ENCODE measurements at regions not wholly inside any gene's neighbourhood (a gene's known extent, or its start where the extent isn't known, plus 50 kb on each side); places are given as distances from the start of the nearest gene placed in this dataset.

GRCh38 chr6:168248148-168248620 lies 71.4 kb downstream of the DACT2 start:
- DNase-seq, result no peak
- TF ChIP-seq EZH2 (IDR thresholded peaks at IDR 0.05; ENCODE audit: borderline replicate concordance, insufficient read depth, low read depth, low read length, poor library complexity, severe bottlenecking), result no peak
- TF ChIP-seq, protein P1, sequence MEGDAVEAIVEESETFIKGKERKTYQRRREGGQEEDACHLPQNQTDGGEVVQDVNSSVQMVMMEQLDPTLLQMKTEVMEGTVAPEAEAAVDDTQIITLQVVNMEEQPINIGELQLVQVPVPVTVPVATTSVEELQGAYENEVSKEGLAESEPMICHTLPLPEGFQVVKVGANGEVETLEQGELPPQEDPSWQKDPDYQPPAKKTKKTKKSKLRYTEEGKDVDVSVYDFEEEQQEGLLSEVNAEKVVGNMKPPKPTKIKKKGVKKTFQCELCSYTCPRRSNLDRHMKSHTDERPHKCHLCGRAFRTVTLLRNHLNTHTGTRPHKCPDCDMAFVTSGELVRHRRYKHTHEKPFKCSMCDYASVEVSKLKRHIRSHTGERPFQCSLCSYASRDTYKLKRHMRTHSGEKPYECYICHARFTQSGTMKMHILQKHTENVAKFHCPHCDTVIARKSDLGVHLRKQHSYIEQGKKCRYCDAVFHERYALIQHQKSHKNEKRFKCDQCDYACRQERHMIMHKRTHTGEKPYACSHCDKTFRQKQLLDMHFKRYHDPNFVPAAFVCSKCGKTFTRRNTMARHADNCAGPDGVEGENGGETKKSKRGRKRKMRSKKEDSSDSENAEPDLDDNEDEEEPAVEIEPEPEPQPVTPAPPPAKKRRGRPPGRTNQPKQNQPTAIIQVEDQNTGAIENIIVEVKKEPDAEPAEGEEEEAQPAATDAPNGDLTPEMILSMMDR (IDR thresholded peaks at IDR 0.05), result no peak
- CTCF ChIA-PET, result no interaction called here

GRCh38 chr6:168247443-168248147 lies 72.0 kb downstream of the DACT2 start:
- no peak overlapping the region for H3K4me3 ChIP-seq (ENCODE audit: control extremely low read depth in 1 of 5, extremely low read depth in 1 of 5, insufficient read depth in 1 of 5, low read depth in 2 of 5, low read length in 4 of 5)
- POLR2A ChIA-PET, result no interaction called here
- H3K27me3 Mint-ChIP-seq, result no peaks in the 10 kb centered on the region
- H4K20me1 ChIP-seq (ENCODE audit: control insufficient read depth, insufficient read depth, low read length, poor library complexity, severe bottlenecking), result no peaks in the 10 kb centered on the region
- H3K4me1 Mint-ChIP-seq, result no peaks in the 10 kb centered on the region
- CTCF ChIA-PET, result no interaction called here
- no peak overlapping the region for H3K27ac ChIP-seq (ENCODE audit: low read length in 2 of 2)
- H3K9me3 Mint-ChIP-seq (ENCODE audit: insufficient read depth), result no peaks in the 10 kb centered on the region
- WGBS (ENCODE audit: insufficient coverage), result 75% methylated on average over 12 of the region's 16 CpGs
- H3K27me3 ChIP-seq (replicated peaks in 1 of 4; ENCODE audit: control extremely low read depth in 1 of 4, control insufficient read depth in 3 of 4, insufficient read depth in 4 of 4, low read length in 3 of 4), result no peaks in the 10 kb centered on the region
- H3K4me2 ChIP-seq (replicated peaks; ENCODE audit: low read depth, low read length, poor library complexity, severe bottlenecking), result no peak overlapping the region
- no peaks in the 10 kb centered on the region for H3K36me3 ChIP-seq (replicated peaks in 1 of 2; ENCODE audit: control extremely low read depth in 1 of 2, control insufficient read depth in 1 of 2, extremely low read depth in 1 of 2, insufficient read depth in 2 of 2, low read length in 1 of 2)
- no peaks in the 10 kb centered on the region for H3K79me2 ChIP-seq (ENCODE audit: control insufficient read depth, insufficient read depth, low read length)
- no peak overlapping the region for H3K9ac ChIP-seq (ENCODE audit: low read length)
- H3K4me1 ChIP-seq (ENCODE audit: control insufficient read depth in 2 of 2, insufficient read depth in 2 of 2, low read length in 2 of 2), result no peaks in the 10 kb centered on the region
- TF ChIP-seq, protein P1 (IDR thresholded peaks at IDR 0.05), result no peak
- TF ChIP-seq EZH2 (IDR thresholded peaks at IDR 0.05; ENCODE audit: borderline replicate concordance, insufficient read depth, low read depth, low read length, poor library complexity, severe bottlenecking), result no peak
- H3K4me3 Mint-ChIP-seq, result no peak overlapping the region
- H2AFZ ChIP-seq (ENCODE audit: insufficient read depth, low read depth, low read length, poor library complexity, severe bottlenecking), result no peak overlapping the region
- DNase-seq, result no peak
- H3K27ac Mint-ChIP-seq, result no peak overlapping the region
- no peak for ATAC-seq (ENCODE audit: low read depth)
- intact Hi-C loops (cut with micrococcal nuclease), result no loop called here
- no peaks in the 10 kb centered on the region for H3K9me3 ChIP-seq (ENCODE audit: control extremely low read depth in 1 of 3, control insufficient read depth in 2 of 3, insufficient read depth in 1 of 3, low read length in 2 of 3)

More at GRCh38 chr6:168248148-168248620, 71.4 kb downstream of the DACT2 start:
- intact Hi-C loops (cut with micrococcal nuclease), result no loop called here
- Histone ChIP-seq H3K4me3 (ENCODE audit: control extremely low read depth in 1 of 5, extremely low read depth in 1 of 5, insufficient read depth in 1 of 5, low read depth in 2 of 5, low read length in 4 of 5) (no peak overlapping the region), H3K9ac (ENCODE audit: low read length) (no peak overlapping the region), H3K79me2 (ENCODE audit: control insufficient read depth, insufficient read depth, low read length) (no peaks in the 10 kb centered on the region), H4K20me1 (ENCODE audit: control insufficient read depth, insufficient read depth, low read length, poor library complexity, severe bottlenecking) (no peaks in the 10 kb centered on the region), H3K4me1 (ENCODE audit: control insufficient read depth in 2 of 2, insufficient read depth in 2 of 2, low read length in 2 of 2) (no peaks in the 10 kb centered on the region), H3K27me3 (replicated peaks in 1 of 4; ENCODE audit: control extremely low read depth in 1 of 4, control insufficient read depth in 3 of 4, insufficient read depth in 4 of 4, low read length in 3 of 4) (no peaks in the 10 kb centered on the region), H3K4me2 (replicated peaks; ENCODE audit: low read depth, low read length, poor library complexity, severe bottlenecking) (no peak overlapping the region), H3K9me3 (ENCODE audit: control extremely low read depth in 1 of 3, control insufficient read depth in 2 of 3, insufficient read depth in 1 of 3, low read length in 2 of 3) (no peaks in the 10 kb centered on the region), H3K27ac (ENCODE audit: low read length in 2 of 2) (no peak overlapping the region), H3K36me3 (replicated peaks in 1 of 2; ENCODE audit: control extremely low read depth in 1 of 2, control insufficient read depth in 1 of 2, extremely low read depth in 1 of 2, insufficient read depth in 2 of 2, low read length in 1 of 2) (no peaks in the 10 kb centered on the region), H2AFZ (ENCODE audit: insufficient read depth, low read depth, low read length, poor library complexity, severe bottlenecking) (no peak overlapping the region)
- Mint-ChIP-seq H3K27ac (no peak overlapping the region), H3K4me1 (no peaks in the 10 kb centered on the region), H3K4me3 (no peak overlapping the region), H3K9me3 (ENCODE audit: insufficient read depth) (no peaks in the 10 kb centered on the region), H3K27me3 (no peaks in the 10 kb centered on the region)
- POLR2A ChIA-PET, result no interaction called here
- WGBS (ENCODE audit: insufficient coverage), result 97% methylated on average over 4 of the region's 9 CpGs
- no peak for ATAC-seq (ENCODE audit: low read depth)
